Activated CD4-positive, alpha-beta T cell treated with anti-CD3 and anti-CD28 coated beads, Interleukin-2, amount 50 U/mL, for 4 hours (primary cell): ENCODE measurements at regions not wholly inside any gene's neighbourhood (a gene's known extent, or its start where the extent isn't known, plus 50 kb on each side); places are given as distances from the start of the nearest gene placed in this dataset.
A peak's percentile ranks its signal among the peaks of the same experiment; 100 is the strongest.

ENCODE experiments used
- DNase-seq, 2 experiments: peaks; one replicate each; pipeline ENCODE4 v3.0.0-alpha.2; 2020

- no peak for DNase-seq
These were observed 150.2 kb upstream of the PLEKHG7 start for GRCh38 chr12:92552412-92553108.

GRCh38 chr12:92551853-92552397, 150.9 kb upstream of the PLEKHG7 start:
- no peak for DNase-seq

DNA sequence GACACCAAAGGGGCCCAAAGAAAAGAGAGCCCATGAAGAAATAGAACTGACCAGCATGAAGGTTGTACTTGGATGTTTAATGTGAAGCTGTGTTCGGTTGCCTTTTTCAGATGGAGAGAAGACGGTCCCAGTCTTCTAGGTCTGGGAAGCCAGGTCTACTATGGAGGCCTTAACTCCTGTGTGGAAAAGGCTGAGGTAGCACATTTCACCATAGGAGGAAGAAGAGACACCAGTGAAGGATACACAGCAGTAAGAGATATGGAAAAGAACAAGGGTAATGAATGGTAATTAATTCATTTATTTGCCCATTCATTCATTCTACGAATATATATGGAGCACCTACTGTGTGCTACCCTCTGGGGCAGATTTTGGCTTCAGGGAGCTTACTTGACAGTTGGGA, 151.6 kb upstream of the PLEKHG7 start:
- no peak for DNase-seq

GRCh38 chr12:92550661-92551060, 152.1 kb upstream of the PLEKHG7 start:
- DNase-seq: no peak

- no peak for DNase-seq
These were observed 152.5 kb upstream of the PLEKHG7 start for GRCh38 chr12:92550254-92550653.

- no peak for DNase-seq
These were observed 153.3 kb upstream of the PLEKHG7 start for GRCh38 chr12:92549516-92549915.

- DNase-seq: no peak
These were observed 154.9 kb upstream of the PLEKHG7 start for GRCh38 chr12:92547906-92548305.

GRCh38 chr12:92547420-92547819, 155.4 kb upstream of the PLEKHG7 start:
- no peak for DNase-seq

- DNase-seq: no peak
These were observed 156.0 kb upstream of the PLEKHG7 start for GRCh38 chr12:92546635-92547348.

DNA sequence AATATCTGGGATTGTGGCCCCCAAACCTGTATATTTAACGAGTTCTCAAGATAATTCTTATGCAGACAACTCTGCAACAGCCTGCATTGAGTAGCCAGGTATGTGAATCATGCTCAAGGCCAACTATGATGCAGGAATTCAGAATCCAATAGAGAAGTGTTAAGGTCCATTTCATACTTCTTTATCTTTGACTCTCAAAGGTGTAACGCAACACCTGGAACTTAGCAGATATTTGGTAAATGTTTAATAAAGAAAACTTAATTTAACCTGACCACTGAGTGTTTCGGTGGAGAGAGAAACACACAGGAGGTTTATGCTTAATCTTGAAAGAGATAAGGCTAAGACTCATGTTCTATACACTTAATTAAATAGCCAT, 156.5 kb upstream of the PLEKHG7 start:
- no peak for DNase-seq

DNA sequence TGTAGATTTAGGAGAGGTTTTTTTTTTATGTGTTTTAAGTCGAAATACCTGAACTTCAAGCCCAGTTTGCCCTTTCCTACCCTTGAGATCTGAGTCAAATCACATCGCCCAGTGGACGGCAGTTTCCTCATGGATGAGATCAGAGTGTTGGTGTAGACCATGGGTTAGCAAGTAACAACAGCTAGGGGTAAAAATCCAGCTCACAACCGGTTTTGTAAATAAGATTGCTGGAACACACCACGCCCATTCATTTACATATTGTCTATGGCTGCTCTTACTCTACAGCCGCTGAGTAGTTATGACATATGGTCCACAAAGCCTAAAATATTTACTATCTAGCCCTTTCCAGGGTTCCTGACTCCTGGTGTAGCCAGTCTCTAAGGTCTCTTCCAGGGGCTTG, 158.5 kb upstream of the PLEKHG7 start:
- no peak for DNase-seq

- no peak for DNase-seq
These were observed 158.9 kb upstream of the PLEKHG7 start for GRCh38 chr12:92543840-92544239.

DNA sequence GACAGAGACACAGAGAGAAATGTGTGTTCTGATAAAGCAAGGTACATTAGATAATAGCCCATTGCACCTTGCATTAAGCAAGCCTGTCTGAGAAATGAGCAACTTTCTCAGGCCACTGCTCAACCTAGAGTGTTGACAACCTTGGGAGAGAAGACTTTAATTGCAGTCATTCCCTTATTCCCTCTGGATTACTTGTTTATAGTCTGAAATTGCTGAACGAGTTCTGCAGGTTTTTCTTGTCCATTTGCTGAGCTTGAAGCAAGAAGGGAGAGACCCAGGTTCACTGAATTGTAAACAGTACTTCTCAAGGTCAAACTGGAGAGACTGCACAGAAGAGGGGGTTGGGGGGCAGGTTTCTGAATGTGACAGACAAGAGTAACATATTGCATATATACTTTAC, 159.4 kb upstream of the PLEKHG7 start:
- DNase-seq: no peak

DNA sequence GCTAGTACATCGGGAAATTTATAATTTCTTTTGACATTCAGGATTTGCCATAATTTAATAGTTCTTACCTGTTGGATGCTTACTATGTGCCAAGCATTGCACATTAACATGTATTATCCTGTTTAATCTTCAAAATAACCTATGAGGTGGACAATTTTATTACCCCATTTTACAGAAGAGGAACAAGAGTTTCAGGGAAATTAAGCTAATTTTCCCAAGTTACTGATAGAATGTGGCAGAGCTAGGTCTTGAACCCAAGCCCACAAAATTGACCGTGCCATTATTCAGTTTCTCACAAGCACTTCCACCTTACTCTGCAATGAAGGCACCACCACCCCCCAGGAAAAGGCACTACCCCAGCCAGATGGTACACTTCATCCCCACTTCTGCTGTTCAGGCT, 161.1 kb upstream of the PLEKHG7 start:
- DNase-seq: no peak

DNA sequence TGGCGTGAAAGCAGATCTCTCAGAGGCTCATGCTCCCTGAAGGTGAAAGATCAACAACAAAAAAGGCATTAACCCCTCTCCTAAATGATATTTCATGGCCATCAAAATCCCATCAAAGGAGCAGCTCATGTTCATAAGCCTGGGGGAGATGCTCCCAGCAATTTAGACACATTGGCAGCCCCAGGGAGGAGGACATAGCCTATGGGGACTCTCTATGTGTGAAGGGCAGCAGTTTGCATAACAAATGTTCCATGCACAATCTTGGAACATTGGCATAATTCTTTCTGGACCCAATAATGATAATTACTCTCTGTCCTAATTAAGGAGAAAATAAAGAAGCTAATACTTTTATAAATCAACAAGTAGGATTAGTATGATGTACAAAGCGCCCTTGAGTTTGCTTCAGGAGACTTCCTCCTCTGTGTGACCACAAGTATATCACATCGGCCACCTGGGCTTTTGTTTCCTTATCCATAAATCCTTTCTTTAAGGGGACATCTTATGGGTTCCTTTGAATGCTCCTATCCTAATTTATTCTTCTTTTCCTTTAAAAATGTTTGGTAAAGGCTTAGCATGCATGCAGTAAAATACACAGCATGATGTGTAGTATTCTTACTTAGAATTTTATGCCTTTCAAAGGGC, 161.9 kb upstream of the PLEKHG7 start:
- no peak for DNase-seq

DNA sequence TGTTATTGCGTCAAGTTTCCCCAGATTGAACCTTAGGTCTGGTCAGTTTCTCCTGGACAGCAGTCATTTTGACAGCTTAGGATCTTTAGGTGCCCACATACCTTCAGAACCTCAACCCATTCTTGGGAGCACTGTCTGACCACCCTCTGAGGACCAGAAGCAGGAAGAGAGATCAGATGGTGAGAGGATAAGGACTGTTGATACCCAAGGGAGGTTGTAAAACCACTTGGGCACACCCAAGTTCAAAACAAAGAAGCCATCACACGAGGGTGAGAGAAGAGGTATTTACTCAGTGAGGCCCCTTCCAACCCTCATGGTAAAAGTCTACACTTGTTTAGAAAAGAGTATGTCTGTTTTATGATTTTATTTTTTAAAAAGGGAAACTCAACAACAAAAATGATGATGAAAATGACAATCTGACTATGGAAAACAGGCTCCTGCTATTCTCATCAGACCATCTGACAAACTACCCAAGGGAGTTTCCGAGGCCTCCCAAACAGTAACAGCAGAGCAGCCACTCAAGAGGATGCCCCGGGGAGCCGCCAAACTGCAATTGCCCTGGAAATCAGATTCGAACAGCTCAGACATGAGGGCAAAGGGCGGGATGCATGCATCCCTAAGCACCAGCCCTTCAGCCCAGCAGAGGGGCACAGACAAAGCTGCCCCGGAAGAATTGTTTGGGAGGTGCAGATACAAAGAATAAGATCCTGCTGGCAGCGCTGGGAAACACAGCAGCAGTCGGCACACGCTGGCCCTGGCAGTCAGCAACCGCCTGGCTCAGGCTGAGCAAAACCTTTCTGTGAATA, 162.6 kb upstream of the PLEKHG7 start:
- no peak for DNase-seq

GRCh38 chr12:92539110-92539749, 163.6 kb upstream of the PLEKHG7 start:
- DNase-seq: peak; percentile 14 to 16

DNA sequence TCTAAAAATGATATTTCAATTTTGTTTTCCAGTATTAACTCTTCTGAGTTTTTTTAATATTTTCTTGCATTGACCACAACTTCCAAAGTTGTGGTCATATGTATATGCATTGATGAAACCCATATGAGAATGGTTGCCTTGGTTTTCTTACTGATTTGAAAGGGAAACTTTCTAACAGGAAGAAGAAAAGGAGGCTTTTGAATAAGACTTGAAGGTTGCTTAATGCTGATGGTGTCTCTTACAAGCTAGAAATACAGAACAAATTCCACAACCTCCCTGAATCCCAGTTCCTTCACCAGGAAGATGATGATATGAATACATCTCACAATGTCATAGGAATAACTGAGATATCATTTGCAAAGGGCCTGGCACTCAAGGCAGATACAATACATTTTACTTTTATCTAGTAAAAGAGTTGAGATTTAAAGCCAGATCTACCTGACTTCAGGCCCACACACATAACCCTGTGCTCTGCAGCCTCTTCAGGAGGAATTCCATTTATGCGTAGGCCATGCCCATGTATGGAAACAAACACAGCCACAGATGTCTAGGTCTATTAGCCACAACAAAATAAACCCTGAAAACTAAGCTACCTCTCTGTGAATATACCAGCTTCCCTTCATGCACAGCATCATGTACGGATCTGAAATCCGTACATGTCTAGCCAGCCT, 165.4 kb upstream of the PLEKHG7 start:
- DNase-seq: no peak

DNA sequence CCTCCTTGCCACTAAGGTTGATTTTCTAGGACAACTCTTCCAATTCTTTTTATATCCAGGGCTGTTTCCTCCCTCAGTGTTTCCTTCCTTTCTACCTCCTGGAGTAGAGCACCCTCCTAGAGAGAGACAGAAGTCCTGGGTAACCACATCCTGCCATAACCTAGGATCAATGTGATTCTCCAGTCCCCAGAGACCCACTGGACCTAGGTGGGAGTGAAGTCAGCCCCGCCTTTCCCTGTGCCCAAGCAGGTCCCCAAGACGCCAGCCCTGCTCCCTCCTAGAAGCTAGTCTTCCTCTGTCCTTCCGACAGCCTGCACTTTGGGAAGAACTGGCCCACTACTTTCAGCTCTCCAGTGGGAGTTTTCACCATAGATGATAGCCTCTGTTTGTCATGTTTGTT, 166.8 kb upstream of the PLEKHG7 start:
- no peak for DNase-seq

DNA sequence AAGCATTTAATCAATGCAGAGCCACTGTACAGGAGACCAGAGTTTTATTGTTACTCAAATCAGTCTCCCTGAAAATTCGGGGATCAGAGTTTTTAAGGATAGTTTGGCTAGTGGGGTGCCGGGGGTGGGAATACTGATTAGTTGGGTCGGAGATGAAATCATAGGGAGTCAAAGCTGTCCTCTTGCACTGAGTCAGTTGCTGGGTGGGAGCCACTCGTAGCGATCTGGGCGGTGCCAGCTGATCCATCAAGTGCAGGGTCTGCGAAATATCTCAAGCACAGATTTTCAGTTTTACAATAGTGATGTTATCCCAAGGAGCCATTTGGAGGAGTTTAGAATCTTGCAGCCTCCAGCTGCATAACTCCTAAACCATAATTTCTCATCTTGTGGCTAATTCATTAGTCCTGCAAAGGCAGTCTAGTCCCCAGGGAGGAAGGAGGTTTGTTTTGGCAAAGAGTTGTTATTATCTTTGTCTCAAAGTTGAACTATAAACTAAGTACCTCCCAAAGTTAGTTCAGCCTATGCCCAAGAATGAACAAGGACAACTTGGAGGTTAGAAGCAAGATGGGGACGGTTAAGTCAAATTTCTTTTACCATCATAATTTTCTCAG, 169.4 kb upstream of the PLEKHG7 start:
- no peak for DNase-seq

GRCh38 chr12:92530706-92531105, 172.1 kb upstream of the PLEKHG7 start:
- DNase-seq: no peak

- no peak for DNase-seq
These were observed 172.8 kb upstream of the PLEKHG7 start for GRCh38 chr12:92529944-92530343.
